8988T (cell line): ENCODE measurements at regions not wholly inside any gene's neighbourhood (a gene's known extent, or its start where the extent isn't known, plus 50 kb on each side); places are given as distances from the start of the nearest gene placed in this dataset.
"Not testable (repeated sequence)": the region's sequence is repeated elsewhere in the genome, so short reads cannot be mapped to it uniquely, and the experiment has no call there.

Experiments
- DNase-seq: peaks from one replicate; pipeline ENCODE4 v3.0.0; 2011

GRCh38 chr4:79739912-79740311 is 331.9 kb upstream of the GK2 start:
- no peak for DNase-seq

GRCh38 chr4:79723507-79723906 is 315.5 kb upstream of the GK2 start:
- DNase-seq = no peak

- no peak for DNase-seq
Measured at GRCh38 chr4:79700356-79700755, 292.3 kb upstream of the GK2 start.

DNA sequence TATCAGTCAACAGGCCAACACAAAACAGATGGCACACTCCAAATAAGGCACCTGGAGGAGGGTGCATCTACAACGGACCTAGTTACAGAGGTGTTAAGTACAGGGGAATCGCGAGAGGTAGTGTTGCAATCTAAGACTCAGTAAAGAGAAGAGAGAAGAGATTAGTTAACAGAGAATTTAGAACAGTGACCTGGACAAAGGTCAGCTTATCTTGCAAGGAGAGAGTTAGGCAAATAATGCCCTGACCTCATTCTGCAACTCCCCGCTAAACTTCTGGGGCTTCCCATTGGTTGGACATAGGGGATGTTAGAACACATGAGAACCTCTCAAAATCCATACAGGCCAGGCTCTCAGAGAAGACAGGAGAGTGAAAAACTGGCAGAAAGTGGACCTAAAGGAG is 289.4 kb upstream of the GK2 start:
- no peak for DNase-seq

- DNase-seq = not testable (repeated sequence)
Measured at GRCh38 chr4:79696534-79696933, 288.5 kb upstream of the GK2 start.

DNA sequence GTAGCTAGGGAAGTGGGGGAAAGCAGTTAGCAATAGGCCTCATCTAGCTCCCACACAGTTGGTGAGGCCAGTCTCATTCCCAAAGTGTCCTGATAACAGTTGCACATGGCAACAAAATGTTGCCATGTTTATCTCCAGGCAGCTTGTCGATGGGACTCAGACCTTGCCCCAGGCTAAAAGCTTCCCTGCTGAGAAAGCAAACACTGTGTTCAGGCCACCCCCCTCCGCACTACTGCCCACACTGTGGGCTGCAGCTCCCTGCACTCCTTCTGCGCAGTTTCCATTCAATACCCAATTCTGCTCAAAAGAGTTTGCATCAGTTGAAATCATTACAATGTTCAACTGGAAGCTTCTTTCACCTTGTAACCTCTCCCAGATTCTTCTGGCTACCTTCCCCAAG is 287.8 kb upstream of the GK2 start:
- no peak for DNase-seq

DNA sequence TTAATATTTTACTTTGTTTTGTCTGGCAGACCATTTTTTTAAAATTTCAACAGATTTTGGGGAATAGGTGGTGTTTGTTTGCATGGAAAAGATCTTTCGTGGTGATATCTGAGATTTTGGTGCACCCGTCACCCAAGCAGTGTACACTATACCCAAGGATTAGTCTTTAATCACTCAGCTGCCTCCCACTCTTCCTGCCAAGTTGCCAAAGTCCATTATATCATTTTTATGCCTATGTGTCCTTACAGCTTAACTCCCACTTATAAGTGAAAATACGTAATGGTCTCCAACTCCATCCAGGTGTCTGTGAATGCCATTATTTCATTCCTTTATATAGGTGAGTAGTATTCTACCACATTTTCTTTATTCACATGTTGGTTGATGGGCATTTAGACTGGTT is 281.7 kb upstream of the GK2 start:
- DNase-seq = no peak

DNA sequence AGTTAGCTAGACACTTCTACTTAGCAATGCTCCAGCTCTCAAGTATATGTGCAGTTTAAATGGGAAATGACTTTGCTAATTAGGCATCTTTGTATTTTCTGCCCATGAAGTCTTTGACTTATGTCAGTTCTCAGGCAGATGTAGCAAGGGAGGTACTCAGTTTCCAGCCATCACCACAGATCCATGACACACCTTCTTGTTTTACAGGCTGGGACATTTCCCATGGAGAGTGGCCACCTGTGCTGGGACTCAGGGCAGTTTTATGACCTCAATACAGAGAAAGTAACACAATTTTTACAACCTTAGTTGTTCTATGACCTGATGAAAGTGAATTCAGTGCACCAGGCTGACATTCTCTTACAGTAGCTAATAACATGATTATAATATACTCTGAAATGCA is 280.7 kb upstream of the GK2 start:
- no peak for DNase-seq

DNA sequence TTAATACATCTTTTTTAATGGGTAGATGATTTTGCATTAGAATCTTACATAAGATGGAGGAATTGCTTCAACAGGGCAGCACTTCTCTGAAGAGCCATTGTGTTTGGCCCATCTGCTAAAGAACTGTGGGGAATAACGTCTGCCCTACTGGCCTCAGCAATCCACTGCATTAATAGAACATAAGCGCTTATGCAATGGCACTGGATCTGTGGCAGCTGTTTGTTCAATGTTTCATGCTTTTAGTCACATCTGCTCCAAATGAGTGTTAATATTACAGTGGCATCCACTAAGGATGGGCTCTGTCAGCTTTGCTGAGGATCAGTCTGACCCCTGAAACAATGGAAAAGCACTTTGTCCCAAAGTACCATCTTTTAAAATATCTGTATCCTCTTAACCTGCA is 279.0 kb upstream of the GK2 start:
- no peak for DNase-seq

- DNase-seq = no peak
Measured at GRCh38 chr4:79685542-79685941, 277.5 kb upstream of the GK2 start.

DNA sequence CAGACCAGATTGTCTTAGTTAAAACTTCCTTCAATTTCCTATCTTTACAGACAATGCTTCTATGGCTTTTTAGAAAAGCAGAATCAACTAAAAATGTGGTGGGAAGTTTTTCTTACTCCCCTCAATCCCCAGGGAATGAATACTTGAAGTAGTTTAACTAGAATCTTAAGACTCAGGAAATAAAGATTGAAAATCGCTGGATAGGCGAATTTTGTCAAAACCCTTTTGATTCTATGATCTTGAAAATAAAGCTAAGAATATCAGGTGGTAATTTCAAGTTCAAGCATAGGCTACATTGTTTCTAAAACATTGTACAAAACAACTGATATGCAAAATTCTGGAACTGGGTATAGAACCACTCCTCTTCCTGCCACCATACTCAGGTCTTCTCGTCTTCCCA is 276.5 kb upstream of the GK2 start:
- DNase-seq = no peak

DNA sequence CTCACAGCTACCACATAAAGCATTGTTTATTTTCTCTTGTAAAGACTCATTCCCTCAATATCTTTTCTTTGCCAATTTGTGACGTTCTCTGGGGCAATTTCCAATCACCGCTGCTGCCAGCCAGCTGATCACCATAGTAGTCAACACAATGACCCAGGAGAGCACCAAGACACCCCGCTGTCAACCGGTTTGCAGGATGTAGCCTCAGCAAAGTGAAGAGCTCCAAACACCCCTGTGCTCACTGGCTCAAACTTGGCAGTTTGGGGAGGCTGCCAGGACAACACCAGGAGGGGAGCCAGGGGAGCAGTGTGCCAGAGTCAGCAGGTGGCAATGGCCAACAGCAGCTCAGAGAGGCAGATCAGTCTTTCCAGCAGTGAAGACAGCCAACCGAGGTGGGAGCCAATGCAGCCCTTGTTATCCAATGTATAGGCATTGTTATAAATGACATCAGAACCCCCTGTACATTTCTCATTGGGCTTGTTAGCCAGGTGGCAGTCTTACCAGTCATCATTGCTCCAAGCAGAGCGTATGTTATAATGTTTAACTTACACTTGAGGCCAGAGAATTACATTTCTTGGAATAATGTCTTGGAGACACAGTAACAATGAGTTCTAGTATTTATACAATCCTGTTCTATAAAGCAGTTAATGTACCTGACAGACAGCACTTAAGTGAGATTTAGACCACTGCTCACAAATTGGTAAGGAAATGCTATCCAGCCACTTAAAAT is 274.9 kb upstream of the GK2 start:
- no peak for DNase-seq

- no peak for DNase-seq
Measured at GRCh38 chr4:79682161-79682560, 274.1 kb upstream of the GK2 start.

GRCh38 chr4:79679859-79680258 is 271.8 kb upstream of the GK2 start:
- DNase-seq = no peak

GRCh38 chr4:79678472-79679202 is 270.6 kb upstream of the GK2 start:
- DNase-seq = no peak

DNA sequence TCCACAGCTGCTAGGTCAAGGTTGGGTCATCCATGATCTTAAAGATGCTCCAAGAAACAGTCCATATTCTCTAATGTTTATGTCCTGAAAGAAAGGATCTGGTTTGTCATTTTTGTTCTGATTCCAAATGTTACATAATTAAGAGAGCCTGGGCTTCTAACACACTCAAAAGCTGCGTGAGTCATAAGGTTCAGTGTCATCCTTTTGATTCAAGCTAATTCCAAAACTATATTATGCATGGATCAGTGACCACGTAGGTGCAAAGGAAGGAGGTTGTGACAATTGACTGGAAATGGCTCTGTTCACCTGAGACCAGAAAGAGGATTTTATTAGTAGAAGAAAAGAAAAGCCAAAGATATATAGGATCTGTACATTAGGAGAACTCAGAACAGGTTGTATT is 268.7 kb upstream of the GK2 start:
- no peak for DNase-seq

GRCh38 chr4:79674906-79675305 is 266.9 kb upstream of the GK2 start:
- not testable (repeated sequence) for DNase-seq

- no peak for DNase-seq
Measured at GRCh38 chr4:79673898-79674297, 265.9 kb upstream of the GK2 start.

GRCh38 chr4:79673377-79673776 is 265.3 kb upstream of the GK2 start:
- no peak for DNase-seq

DNA sequence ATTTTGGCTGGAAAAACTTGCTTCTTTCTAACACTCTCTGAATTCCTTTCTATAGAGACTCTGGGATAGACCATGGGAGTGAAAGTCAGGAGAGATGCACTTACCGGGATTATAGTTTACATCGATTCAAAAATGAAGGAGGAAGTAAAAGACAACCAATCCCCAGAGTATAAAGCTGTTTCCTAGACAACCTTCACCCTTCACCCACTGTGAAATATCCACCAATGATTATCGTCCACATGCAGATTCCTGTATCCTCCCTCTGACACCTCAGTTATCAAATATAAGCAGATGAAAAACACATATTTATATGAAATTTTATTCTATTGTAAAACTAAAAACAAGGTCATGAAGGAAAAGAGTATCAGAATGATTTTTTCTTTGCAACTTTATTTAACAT is 258.8 kb upstream of the GK2 start:
- DNase-seq = no peak

DNA sequence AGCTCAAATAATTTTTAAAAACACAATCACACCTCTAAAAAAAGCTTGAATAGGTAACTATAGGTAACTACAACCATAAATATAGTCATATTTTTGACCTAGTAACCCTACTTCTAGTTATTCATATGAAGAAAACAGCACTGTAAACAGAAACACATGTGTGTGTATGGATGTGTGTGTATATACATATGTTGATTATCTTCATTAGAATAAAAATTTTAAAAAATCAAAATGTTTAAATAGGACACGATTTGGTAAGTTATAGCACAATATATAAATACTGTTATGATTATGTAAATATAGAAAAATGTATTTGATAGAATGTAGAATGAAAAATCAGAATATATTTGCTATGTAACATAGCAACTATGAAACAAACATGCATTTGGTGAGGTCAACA is 258.1 kb upstream of the GK2 start:
- no peak for DNase-seq

GRCh38 chr4:79663865-79664264 is 255.8 kb upstream of the GK2 start:
- no peak for DNase-seq

DNA sequence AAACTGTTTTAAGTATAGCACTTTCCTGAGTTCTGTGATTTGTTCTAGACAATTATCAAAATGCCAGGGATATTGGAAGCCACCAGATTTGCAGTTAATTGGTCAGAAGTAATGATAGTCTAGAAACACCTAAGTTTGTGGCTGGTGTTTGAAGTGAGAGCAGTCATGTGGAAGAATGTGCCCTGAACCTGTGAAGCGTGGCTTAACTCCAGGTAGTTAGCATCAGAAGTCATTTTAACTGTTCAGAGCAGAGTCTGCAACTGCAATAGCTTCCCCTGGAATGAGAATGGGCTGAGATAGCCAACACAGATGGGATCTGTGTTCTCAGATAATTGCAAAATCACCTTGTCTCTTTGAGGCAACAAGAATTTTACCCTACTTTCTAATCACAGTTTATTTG is 255.1 kb upstream of the GK2 start:
- no peak for DNase-seq

- DNase-seq = no peak
Measured at GRCh38 chr4:79662651-79663050, 254.6 kb upstream of the GK2 start.

DNA sequence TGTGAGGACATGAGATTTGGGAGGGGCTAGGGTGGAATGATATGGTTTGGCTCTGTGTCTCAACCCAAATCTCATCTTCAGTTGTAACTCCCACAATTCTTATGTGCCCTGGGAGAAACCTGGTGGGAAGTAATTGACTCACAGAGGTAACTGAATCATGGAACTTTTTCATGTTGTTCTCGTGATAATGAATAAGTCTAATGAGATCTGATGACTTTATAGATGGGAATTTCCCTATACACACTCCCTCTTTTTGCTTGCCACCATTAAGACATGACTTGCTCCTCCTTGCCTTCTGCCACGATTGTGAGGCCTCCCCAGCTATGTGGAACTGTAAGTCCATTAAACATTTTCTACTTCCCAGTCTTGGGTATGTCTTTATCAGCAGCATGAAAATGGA is 253.2 kb upstream of the GK2 start:
- DNase-seq = no peak
